A204.1 (cell line): ENCODE measurements at regions not wholly inside any gene's neighbourhood (a gene's known extent, or its start where the extent isn't known, plus 50 kb on each side); places are given as distances from the start of the nearest gene placed in this dataset.
"Not testable (repeated sequence)": the region's sequence is repeated elsewhere in the genome, so short reads cannot be mapped to it uniquely, and the experiment has no call there.

Experiments
- FAIRE-seq: peaks from 2 replicates; lab custom pipeline; 2012; peaks lifted over from hg19 to GRCh38; lab: Jason Lieb, UNC

GRCh38 chr2:167579826-167580225 is 667.6 kb downstream of the STK39 start:
- no peak for FAIRE-seq

GRCh38 chr2:167575276-167575675 is 672.1 kb downstream of the STK39 start:
- no peak for FAIRE-seq

- FAIRE-seq = no peak
Measured at GRCh38 chr2:167572883-167573619, 674.3 kb downstream of the STK39 start.

GRCh38 chr2:167570370-167570769 is 677.0 kb downstream of the STK39 start:
- no peak for FAIRE-seq

DNA sequence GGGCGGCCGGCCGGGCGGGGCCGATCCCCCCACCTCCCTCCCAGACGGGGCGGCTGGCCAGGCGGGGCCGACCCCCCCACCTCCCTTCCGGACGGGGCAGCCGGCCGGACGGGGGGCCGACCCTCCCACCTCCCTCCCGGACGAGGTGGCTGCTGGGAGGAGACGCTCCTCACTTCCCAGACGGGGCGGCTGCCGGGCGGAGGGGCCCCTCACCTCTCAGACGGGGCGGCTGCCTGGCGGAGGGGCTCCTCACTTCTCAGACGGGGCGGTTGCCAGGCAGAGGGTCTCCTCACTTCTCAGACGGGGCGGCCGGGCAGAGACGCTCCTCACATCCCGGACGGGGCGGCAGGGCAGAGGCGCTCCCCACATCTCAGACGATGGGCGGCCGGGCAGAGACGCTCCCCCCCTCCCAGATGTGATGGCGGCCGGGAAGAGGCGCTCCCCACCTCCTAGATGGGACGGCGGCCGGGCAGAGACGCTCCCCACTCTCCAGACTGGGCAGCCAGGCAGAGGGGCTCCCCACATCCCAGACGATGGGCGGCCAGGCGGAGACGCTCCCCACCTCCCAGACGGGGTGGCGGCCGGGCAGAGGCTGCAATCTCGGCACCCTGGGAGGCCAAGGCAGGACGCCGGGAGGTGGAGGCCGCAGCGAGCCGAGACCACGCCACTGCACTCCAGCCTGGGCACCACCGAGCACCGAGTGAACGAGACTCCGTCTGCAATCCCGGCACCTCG is 675.8 kb downstream of the XIRP2 start:
- not testable (repeated sequence) for FAIRE-seq

DNA sequence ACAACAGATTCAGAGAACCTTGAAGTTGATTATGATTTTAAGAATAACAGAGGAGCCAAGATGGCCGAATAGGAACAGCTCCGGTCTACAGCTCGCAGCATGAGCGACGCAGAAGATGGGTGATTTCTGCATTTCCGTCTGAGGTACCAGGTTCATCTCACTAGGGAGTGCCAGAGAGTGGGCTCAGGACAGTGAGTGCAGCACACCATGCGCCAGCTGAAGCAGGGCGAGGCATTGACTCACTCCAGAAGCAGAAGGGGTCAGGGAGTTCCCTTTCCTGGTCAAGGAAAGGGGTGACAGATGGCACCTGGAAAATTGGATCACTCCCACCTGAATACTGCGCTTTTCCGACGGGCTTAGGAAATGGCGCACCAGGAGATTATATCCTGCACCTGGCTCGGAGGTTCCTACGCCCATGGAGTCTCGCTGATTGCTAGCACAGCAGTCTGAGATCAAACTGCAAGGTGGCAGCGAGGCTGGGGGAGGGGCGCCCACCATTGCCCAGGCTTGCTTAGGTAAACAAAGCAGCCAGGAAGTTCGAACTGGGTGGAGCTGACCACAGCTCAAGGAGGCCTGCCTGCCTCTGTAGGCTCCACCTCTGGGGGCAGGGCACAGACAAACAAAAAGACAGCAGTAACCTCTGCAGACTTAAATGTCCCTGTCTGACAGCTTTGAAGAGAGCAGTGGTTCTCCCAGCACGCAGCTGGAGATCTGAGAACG is 670.2 kb downstream of the XIRP2 start:
- FAIRE-seq = not testable (repeated sequence)

- no peak for FAIRE-seq
Measured at GRCh38 chr2:167555098-167555720, 666.9 kb downstream of the XIRP2 start.

- no peak for FAIRE-seq
Measured at GRCh38 chr2:167553635-167554034, 665.4 kb downstream of the XIRP2 start.

DNA sequence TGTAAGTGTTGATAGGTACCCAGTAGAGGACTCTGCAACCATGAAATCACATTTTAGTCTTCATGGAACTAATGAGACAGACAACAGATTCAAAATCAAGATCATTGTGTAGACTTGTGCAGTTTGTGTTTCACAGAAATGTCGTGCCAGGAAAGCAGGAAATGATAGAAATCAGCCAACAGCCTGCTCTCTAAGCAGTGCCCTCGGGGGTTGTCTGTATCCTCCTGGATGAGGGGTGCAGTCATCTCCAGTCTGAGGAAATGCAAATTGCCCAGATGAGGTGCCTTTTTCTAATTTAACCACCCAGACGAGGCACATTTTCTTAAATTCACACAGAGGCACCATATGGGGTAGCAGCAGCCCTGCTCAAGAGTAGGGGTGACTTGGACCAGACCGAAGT is 663.1 kb downstream of the XIRP2 start:
- no peak for FAIRE-seq

- FAIRE-seq = no peak
Measured at GRCh38 chr2:167550448-167550847, 662.2 kb downstream of the XIRP2 start.

GRCh38 chr2:167548396-167548795 is 660.1 kb downstream of the XIRP2 start:
- no peak for FAIRE-seq

- no peak for FAIRE-seq
Measured at GRCh38 chr2:167544602-167545001, 656.3 kb downstream of the XIRP2 start.

DNA sequence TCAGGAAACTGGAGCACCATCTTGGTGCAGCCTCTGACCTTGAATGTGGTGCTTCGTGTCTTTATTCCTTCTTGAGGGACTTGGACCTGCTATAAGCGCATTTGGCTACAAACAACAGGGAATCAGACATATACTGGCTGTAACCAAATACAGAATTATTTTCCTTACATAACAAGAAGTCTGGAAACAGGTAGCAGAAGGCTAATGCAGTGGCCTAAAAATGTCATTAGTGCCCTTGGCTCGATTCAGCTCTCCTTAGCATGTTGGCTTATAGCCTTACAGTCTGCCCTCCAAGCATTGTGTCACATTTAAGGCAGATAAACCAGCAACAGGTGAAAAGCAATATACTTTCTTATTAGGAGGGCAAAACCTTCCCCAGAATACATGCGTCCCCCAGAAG is 655.4 kb downstream of the XIRP2 start:
- no peak for FAIRE-seq

- FAIRE-seq = no peak
Measured at GRCh38 chr2:167537743-167538142, 649.5 kb downstream of the XIRP2 start.

DNA sequence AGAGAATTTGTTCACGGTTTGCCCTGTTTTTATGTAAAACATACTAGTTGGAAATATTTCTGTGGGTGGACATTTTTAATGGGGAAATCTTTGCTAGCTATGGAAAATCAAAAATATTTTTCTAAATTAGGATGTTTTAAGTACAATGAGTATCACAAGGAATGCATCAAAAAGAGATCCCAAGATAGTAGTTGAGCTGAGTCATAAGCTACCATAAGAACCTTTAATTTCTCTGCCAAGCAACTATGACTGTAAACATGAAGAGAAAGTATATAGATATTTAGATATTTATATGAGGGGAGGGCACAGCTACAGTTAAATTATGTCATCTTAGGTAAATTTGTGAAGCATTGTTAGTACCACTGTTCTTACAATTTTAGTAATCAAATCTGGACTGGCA is 646.2 kb downstream of the XIRP2 start:
- no peak for FAIRE-seq

DNA sequence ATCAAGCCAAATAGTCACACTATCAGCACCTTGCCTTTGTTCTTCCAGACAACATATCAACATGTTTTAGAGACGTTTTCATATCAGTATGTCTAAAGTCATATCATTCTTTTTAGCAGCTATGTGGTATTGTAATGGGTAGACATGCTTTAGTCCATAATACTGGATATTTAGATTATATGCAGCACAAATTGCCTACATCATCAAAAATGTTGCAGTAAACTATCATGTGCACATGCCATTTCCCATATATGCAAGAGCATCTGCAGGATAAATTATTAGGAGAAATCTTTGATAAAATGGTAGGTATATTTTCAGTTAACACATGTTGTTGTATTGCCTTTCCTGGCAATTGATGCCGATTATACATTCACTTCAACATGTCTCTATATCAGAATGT is 636.5 kb downstream of the XIRP2 start:
- no peak for FAIRE-seq

- FAIRE-seq = no peak
Measured at GRCh38 chr2:167510071-167510759, 621.9 kb downstream of the XIRP2 start.

- FAIRE-seq = no peak
Measured at GRCh38 chr2:167509586-167509985, 621.3 kb downstream of the XIRP2 start.

DNA sequence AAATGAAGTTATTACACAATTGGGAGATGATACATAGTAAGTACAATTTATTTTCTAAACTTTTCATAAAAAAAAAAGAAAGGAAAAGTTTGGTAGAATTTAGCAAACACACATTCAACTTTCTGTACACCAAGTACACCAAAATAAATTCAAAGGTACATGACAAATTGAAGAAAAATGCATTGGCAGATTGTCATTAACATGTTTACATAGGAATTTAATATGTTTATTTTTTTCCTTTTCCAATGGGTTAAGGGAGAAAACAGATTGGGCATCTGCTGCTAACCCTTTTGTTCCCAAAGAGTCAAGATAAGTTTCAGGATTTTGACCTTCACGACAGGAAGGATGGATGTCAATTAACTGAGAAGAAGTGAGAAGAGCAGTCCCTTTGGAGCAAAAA is 620.4 kb downstream of the XIRP2 start:
- no peak for FAIRE-seq

GRCh38 chr2:167506395-167506794 is 618.1 kb downstream of the XIRP2 start:
- no peak for FAIRE-seq

DNA sequence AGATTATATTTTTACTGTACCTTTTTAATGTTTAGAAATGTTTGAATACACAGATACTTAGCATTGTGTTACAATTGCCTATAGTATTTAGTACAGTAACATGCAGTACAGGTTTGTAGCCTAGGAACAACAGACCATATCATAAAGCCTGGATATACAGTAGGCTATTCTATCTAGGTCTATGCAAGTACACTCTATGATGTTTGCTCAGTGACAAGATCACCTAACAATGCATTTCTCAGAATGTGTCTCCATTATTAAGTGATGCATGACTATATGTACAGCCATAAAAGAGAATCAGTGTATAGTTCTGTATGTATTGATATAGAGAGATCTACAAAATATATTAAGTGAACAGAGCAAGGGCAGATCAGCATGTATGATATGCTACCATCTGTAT is 616.4 kb downstream of the XIRP2 start:
- no peak for FAIRE-seq

DNA sequence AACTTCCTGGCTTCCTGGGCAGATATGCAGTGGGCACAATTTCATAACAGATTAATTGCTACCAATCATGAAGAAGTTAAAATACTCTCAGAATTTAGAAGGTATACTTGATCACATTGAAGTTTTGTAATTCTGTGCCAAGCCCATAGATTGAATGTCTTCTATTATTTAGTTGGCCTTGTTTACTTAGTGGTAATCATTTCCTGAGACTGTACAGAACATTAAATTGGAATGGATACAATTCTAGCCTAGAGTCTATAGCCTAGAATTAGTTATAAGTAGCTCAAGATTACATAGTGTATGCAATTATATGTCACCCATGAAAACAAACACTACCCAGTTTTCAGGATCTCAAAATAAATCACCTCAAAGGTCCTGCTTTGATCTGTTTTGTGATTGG is 615.8 kb downstream of the XIRP2 start:
- FAIRE-seq = no peak
